HUES6 (cell line): ENCODE measurements at regions not wholly inside any gene's neighbourhood (a gene's known extent, or its start where the extent isn't known, plus 50 kb on each side); places are given as distances from the start of the nearest gene placed in this dataset.

Source experiments
- H3K27ac ChIP-seq: 2 replicates; pipeline ENCODE4 v1.7.0; 2013; ENCODE audit warnings: low read depth, mild to moderate bottlenecking, low read length, inconsistent platforms
- H3K27me3 ChIP-seq: 2 replicates; pipeline ENCODE4 v1.6.1; 2013; ENCODE audit warnings: low read length; ENCODE audit not compliant: control insufficient read depth, insufficient read depth
- H3K36me3 ChIP-seq: 2 replicates; pipeline ENCODE4 v1.6.1; 2013; ENCODE audit warnings: low read length; ENCODE audit not compliant: control insufficient read depth, insufficient read depth
- H3K4me1 ChIP-seq: 2 replicates; pipeline ENCODE4 v1.6.1; 2013; ENCODE audit warnings: low read length; ENCODE audit not compliant: control insufficient read depth, insufficient read depth
- H3K4me3 ChIP-seq: 2 replicates; pipeline ENCODE4 v1.5.1; 2013; ENCODE audit warnings: low read depth, low read length
- H3K9ac ChIP-seq: one replicate; pipeline ENCODE4 v1.6.1; 2013; ENCODE audit warnings: mild to moderate bottlenecking, low read length
- H3K9me3 ChIP-seq: 2 replicates; pipeline ENCODE4 v1.6.1; 2013; ENCODE audit warnings: low read depth, low read length; ENCODE audit not compliant: control insufficient read depth, insufficient read depth

DNA sequence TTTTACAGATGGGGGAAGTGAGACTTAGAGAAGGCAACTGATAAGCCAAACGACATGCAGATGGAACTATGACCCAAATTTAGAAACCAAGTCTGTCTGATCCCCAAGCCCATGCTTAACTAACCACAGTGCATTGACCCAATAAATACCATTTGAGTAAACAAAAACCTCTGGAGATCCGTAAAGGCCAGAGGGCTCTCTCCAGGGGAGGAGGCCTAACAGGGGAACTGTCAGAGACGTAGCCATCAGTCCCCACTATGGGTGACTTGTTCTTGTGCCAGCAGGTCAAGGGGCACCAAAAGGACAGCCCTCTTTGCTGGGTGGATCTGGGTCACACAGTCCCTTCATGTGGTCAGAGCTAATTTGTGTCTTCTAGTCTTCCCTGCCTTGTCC is 420.2 kb downstream of the BCOR start:
- Histone ChIP-seq H3K27me3 (no peaks in the 10 kb centered on the region), H3K36me3 (no peaks in the 10 kb centered on the region), H3K4me3 (no peak overlapping the region), H3K9ac (no peak overlapping the region), H3K4me1 (peaks cover 16% of the 10 kb centered on the region), H3K27ac (no peak overlapping the region), H3K9me3 (peaks cover 3% of the 10 kb centered on the region; the same call in 1 of the 2 replicates)

DNA sequence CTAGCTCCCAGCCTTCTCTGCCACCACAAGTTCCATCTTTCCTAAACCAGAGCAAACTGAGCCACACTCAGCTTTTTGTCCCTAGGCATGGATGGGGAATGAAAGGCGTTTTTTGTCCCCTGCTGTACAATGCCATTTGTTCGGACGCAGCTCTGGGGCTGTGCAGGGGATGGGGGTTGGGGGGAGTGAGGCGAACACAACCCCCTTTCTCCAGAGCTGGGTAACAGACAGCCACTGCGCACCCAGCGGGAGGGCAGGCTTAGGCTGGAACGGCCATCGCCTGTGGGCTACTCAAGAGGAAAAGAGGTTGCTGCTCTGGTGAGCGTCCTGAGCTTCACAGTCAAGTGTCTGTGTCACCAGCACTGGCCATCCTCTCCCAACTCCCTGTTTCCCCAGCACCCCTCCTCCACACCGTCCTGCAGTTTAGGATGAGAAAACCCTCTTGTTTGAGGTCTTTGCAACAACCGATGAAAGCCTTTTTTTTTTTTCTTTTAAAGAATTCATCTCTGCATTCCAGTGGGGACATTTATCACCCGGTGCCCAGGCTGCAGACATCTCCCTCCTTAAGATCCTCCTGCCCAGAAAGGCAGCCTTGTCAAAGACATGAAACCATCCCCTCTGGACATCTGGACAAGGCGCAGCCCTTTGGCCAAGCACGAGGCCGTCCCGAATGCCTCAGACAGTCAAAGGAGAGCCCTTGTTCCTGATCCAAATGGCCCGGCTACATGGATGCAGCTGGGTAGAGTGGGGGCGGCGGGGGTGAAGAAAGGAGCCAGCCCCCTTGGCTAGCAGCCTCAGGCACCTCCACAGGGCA is 419.6 kb downstream of the BCOR start:
- no peak overlapping the region for H3K27ac ChIP-seq
- H3K9ac ChIP-seq: no peak overlapping the region
- no peaks in the 10 kb centered on the region for H3K36me3 ChIP-seq
- peaks cover 8% of the 10 kb centered on the region for H3K9me3 ChIP-seq
- H3K4me1 ChIP-seq: peaks cover 16% of the 10 kb centered on the region
- H3K4me3 ChIP-seq: no peak overlapping the region
- H3K27me3 ChIP-seq: no peaks in the 10 kb centered on the region

DNA sequence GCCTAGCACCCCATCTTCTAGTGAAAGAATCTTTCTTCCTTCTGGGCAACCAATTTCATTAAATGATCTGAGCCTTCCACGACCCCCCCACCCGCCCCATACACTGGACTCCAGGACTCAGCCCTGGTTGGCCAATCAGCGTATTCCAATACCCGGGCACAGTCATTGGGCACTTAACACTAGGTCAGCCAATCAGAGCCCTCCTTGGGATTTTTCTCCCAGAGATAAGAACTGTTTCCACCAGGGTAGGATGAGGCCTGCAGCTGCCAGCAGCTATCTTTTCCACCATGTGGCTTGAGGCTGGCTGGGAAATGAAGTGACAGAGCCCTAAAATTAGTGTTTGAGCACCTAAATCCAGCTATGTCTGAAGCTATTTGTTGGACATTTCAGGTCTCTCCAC is 418.8 kb downstream of the BCOR start:
- Histone ChIP-seq H3K27ac (no peak overlapping the region), H3K9ac (no peak overlapping the region), H3K36me3 (no peaks in the 10 kb centered on the region), H3K4me1 (peaks cover 16% of the 10 kb centered on the region), H3K4me3 (no peak overlapping the region), H3K27me3 (no peaks in the 10 kb centered on the region), H3K9me3 (peaks cover 11% of the 10 kb centered on the region)

DNA sequence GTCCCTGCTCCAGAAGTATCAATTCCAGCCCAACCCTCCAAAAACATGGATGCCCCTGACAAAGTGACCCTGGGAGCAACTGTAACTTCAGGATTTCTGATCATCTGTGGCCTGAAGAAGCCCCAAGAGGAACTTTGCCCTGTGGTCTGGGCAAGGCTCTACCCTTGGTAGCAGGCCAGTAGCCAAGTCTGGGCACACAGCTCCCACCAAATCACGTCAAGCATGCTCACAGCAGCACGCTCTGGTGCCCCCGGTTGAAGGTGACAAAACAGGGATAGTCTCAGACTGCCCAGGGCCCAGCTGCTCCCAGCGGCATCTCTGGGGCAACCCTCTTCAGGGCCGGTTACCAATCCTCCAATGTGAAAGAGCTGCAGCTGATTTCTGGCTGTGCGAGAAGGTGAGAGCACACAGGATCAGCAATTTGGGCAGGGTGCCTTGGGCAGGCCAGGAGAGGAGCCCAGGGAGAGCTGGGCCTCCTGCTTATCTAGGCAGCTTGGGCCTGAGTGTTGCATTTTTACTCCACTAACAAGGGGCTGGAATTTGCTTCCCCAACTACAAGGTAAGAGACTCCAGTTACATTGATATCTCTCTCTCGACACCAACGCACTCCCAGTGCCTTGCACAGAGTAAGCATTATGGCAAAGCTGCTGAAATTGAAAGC is 418.1 kb downstream of the BCOR start:
- Histone ChIP-seq H3K27ac (no peak overlapping the region), H3K9me3 (peaks cover 11% of the 10 kb centered on the region), H3K4me3 (no peak overlapping the region), H3K4me1 (peaks cover 16% of the 10 kb centered on the region), H3K27me3 (no peaks in the 10 kb centered on the region), H3K9ac (no peak overlapping the region), H3K36me3 (no peaks in the 10 kb centered on the region)

DNA sequence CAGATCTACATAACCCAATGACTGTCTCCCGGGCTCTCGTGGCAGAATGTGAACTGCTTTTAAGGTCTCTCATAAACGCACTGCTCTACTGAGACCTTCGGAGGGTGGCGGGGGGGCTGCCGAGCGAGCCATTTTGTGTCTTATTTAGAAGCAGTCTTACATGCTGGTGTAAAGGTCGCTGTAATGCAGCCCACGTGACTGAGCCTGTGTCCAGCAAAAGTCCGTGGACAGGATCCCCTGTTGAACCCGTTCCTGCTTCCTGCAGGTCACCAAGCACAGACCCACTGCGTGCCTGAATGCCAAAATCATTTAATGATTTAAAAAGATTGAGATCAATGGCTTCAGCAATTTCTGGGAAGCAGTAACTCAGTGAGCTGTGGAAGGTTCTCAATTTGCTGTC is 415.9 kb downstream of the BCOR start:
- Histone ChIP-seq H3K4me3 (no peak overlapping the region), H3K4me1 (peaks cover 16% of the 10 kb centered on the region), H3K9me3 (peaks cover 8% of the 10 kb centered on the region), H3K27ac (no peak overlapping the region), H3K9ac (no peak overlapping the region), H3K36me3 (no peaks in the 10 kb centered on the region), H3K27me3 (peaks cover 6% of the 10 kb centered on the region; the same call in 1 of the 2 replicates)

DNA sequence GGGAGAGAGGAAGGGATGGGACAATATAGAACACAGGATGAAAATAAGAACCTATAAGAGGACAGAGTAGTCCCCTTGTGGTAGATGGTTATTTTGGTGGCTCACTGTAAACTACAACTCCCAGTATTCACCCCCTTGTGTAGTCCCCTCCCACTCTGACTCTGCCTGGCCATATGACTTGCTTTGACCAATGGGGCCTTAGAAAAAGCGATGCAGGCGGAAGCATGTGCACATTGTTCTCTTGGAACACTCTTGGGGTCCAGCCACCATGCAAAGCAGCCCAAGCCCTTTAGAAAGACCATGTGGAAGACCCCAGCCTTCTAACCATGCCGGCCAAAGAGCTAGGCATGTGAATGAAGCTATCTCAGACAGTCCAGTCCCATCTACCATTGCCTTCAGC is 415.0 kb downstream of the BCOR start:
- Histone ChIP-seq H3K27me3 (peaks cover 8% of the 10 kb centered on the region; the same call in 1 of the 2 replicates), H3K27ac (no peak overlapping the region), H3K9me3 (peaks cover 8% of the 10 kb centered on the region), H3K4me3 (no peak overlapping the region), H3K9ac (no peak overlapping the region), H3K36me3 (no peaks in the 10 kb centered on the region), H3K4me1 (peaks cover 21% of the 10 kb centered on the region)

DNA sequence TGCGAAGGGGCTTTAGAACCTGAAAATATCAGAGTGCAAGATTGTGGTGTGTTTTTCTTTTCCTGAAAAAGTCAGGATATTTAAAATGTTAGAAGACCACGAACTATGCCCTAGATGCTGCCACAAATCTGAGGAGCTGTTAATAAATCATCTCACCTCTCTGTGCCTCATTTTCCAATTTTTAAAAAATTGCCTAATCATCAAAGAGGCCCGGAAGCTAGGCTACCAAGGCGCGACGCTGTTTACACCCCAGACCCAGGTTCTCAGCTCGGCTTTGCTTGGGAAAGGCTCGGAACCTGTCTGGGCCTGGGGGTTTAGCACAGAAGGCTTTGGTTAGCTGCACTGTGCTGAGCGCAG is 409.6 kb downstream of the BCOR start:
- Histone ChIP-seq H3K27ac (peak overlapping the region; percentile 83; the same call in 1 of the 2 replicates), H3K4me1 (peaks cover 45% of the 10 kb centered on the region), H3K9me3 (peaks cover 3% of the 10 kb centered on the region), H3K9ac (peak overlapping the region; percentile 80), H3K36me3 (no peaks in the 10 kb centered on the region), H3K27me3 (peaks cover 18% of the 10 kb centered on the region), H3K4me3 (peak overlapping the region; percentile 56)

DNA sequence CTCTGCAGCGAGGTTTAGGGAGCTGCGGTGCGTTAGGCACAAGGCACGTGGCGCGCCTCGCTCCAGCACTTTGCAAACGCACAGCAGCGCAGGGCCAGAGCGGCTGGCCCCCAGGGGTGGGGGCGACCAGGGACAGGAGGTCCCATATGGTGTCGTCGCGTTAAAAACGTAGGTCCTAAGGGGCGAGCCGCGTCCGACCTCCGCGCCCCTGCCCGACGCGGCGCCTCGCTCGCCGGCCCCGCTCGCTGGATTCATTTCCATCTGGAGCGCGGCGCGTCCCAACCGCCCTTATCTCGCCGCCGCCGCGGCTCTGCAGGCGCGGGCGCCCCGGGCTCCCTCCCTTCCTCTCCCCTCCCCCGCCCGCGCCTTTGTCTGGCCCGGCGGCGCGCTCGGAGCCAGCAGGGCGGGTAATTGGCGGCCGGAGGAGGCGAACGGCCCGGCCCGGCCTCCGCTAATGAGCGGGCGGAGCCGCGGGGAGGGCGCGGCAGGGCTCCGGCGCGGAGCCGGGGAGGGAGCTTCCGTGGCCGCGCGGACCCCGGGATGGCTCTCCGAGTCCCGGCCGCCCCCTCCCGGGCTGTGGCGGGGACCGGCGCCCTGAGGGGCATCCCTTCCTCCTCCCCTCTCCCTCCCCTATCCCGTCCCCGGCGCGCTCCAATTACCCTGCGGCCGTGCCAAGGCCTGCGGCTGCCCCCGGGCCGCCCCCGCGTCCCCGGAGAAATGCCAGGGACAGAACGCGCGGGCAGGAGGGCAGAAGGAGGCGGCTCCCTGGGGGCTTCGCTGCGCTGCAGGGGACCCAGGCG is 409.0 kb downstream of the BCOR start:
- Histone ChIP-seq H3K9me3 (no peaks in the 10 kb centered on the region; the same call in 1 of the 2 replicates), H3K4me3 (peak overlapping the region; percentile 56), H3K9ac (peak overlapping the region; percentile 80), H3K27me3 (peaks cover 18% of the 10 kb centered on the region), H3K27ac (peak overlapping the region; percentile 92; the same call in 1 of the 2 replicates), H3K4me1 (peaks cover 51% of the 10 kb centered on the region), H3K36me3 (no peaks in the 10 kb centered on the region)

DNA sequence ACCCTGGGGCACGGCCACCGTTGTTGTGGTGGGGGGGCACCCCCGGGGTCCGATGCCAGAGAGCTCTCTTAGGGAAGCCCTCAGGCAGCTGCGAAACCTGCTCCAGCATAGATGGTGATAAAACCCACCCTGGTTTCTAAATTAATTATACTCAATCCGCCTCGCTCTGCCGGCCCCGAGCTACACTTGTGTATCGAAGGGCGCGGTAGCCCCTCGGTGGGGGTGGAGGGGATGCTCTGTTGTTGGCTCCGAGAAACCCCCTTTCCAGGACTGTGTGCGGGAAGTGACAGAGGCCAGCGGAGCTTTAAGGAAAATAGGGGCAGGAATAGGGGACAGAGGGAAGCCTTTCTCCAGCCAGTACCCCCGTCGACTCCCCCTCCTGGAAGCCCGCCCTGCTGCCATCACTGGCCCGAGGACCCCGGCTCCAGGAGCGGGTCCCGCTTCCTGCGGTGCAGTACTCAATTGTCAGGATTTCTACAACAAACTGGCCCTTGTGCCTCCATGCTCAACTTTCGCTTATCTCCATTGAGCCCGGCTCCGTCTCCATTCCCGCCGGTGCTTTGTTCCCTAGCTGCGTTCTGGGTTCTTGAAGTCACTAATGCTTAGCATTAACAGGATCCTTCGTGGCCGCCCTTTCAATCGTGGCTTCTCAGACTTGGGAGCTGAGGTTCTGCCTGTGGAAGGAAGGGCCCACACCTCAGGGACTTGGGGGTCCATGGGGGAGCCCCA is 408.2 kb downstream of the BCOR start:
- Histone ChIP-seq H3K9me3 (peaks cover 3% of the 10 kb centered on the region; the same call in 1 of the 2 replicates), H3K4me3 (peak overlapping the region; percentile 56), H3K27ac (peak overlapping the region; percentile 92; the same call in 1 of the 2 replicates), H3K9ac (peak overlapping the region; percentile 80), H3K4me1 (peaks cover 53% of the 10 kb centered on the region), H3K36me3 (no peaks in the 10 kb centered on the region), H3K27me3 (peaks cover 18% of the 10 kb centered on the region)

DNA sequence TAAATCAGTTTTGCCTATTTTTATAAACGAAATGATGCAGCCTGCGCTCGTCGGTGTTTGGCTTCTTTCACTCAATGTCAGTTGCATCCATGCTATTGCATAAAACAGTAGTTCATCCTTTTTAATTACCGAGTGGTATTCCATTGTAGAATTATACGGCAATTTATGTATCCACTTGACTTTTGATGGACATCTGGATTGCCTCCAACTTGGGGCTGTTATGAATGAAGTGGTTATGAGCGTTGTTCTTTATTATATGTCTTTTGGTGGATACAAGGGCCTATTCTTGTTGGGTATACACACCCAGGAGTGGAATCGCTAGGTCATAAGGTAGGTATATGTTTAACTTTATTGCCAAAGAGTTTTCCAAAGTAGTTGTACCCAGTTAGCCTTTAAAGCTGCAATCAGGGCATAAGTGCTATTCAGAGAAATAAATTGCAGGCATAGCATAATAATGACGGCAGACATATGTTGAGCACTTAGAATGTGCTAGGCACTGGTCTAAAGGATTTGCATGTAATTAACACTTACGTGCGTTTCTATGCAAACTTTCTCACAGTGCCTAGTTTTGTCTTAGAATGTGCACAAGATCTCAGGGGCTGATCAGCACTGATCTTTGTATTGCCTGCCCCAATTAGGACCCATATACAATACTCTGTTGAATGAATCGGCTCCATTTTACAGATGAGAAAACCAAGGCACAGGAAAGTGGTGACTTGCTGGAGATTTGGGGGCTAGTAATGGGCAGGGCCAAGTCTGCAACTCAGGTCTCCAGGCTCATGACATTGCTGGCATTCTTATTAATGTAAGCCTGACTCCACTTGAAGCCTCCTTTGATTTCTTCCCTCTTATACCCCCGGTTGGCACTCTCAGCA is 407.0 kb downstream of the BCOR start:
- Histone ChIP-seq H3K9ac (no peak overlapping the region), H3K27me3 (peaks cover 18% of the 10 kb centered on the region), H3K4me1 (peaks cover 53% of the 10 kb centered on the region), H3K9me3 (peaks cover 8% of the 10 kb centered on the region), H3K27ac (no peak overlapping the region), H3K4me3 (no peak overlapping the region), H3K36me3 (no peaks in the 10 kb centered on the region)
